Neural cell (in vitro differentiated cells): ENCODE measurements at regions not wholly inside any gene's neighbourhood (a gene's known extent, or its start where the extent isn't known, plus 50 kb on each side); places are given as distances from the start of the nearest gene placed in this dataset.

Source experiments
- H2AFZ ChIP-seq: fragments of 200-600, 300-800 bp; sonication (generic), shearing (Covaris generic); 2 replicates; pipeline ENCODE4 v1.6.0; 2014; ENCODE audit warnings: low read depth, mild to moderate bottlenecking, antibody characterized with exemption, low read length, moderate library complexity
- H3F3A ChIP-seq: fragments of 200-600 bp; shearing (Covaris generic); 2 replicates; pipeline ENCODE4 v1.6.1; 2016; ENCODE audit warnings: mild to moderate bottlenecking, moderate library complexity, mixed read lengths, antibody characterized with exemption, low read length; ENCODE audit not compliant: insufficient read depth, poor library complexity, severe bottlenecking
- H3K27ac ChIP-seq: fragments of 200-600, 300-800 bp; sonication (generic), shearing (Covaris generic); 2 replicates; pipeline ENCODE4 v1.5.1; 2014; ENCODE audit warnings: mild to moderate bottlenecking, low read length, moderate library complexity
- H3K27me3 ChIP-seq: fragments of 300-800, 200-600 bp; sonication (generic), shearing (Covaris generic); 2 replicates; pipeline ENCODE4 v1.6.0; 2014; ENCODE audit warnings: mild to moderate bottlenecking, low read depth, low read length, moderate library complexity; ENCODE audit not compliant: insufficient read depth
- H3K36me3 ChIP-seq: fragments of 300-800, 200-600 bp; sonication (generic), shearing (Covaris generic); 2 replicates; pipeline ENCODE4 v1.5.1; 2014; ENCODE audit warnings: mild to moderate bottlenecking, antibody characterized with exemption, low read length, moderate library complexity; ENCODE audit not compliant: insufficient read depth
- H3K4me2 ChIP-seq: fragments of 300-800, 200-600 bp; sonication (generic), shearing (Covaris generic); 2 replicates; pipeline ENCODE4 v1.6.0; 2014; ENCODE audit warnings: mild to moderate bottlenecking, low read length
- H3K4me3 ChIP-seq: fragments of 300-800, 200-600 bp; sonication (generic), shearing (Covaris generic); 2 replicates; pipeline ENCODE4 v1.5.1; 2014; ENCODE audit warnings: mild to moderate bottlenecking, low read length, moderate library complexity
- H3K79me2 ChIP-seq: fragments of 200-600 bp; shearing (Covaris generic); replicated peaks from 2 replicates; pipeline ENCODE4 v1.6.0; 2014; ENCODE audit warnings: mild to moderate bottlenecking, low read length, moderate library complexity; ENCODE audit not compliant: insufficient read depth
- H3K9ac ChIP-seq: fragments of 300-800, 200-600 bp; sonication (generic), shearing (Covaris generic); 2 replicates; pipeline ENCODE4 v1.6.1; 2016; ENCODE audit warnings: mild to moderate bottlenecking, low read length, mixed read lengths
- H3K9me2 ChIP-seq: fragments of 200-600 bp; shearing (Covaris generic); 2 replicates; pipeline ENCODE4 v1.6.1; 2016; ENCODE audit warnings: mild to moderate bottlenecking, low read length, mixed read lengths; ENCODE audit not compliant: insufficient read depth
- H3K9me3 ChIP-seq: fragments of 200-600, 300-800 bp; sonication (generic), shearing (Covaris generic); 2 replicates; pipeline ENCODE4 v1.6.1; 2016; ENCODE audit warnings: mild to moderate bottlenecking, mixed run types, low read length, moderate library complexity, mixed read lengths
- H4K20me1 ChIP-seq: fragments of 200-600 bp; shearing (Covaris generic); 2 replicates; pipeline ENCODE4 v1.6.1; 2016; ENCODE audit warnings: mild to moderate bottlenecking, mixed run types; ENCODE audit not compliant: insufficient read depth
- EP300 ChIP-seq: fragments of 450-650 bp; conservative IDR thresholded peaks from 2 replicates; pipeline ENCODE4 v1.6.1; 2014; ENCODE audit warnings: antibody characterized with exemption, mild to moderate bottlenecking, moderate library complexity; ENCODE audit not compliant: poor library complexity, severe bottlenecking
- EZH2 ChIP-seq: fragments of 200-600, 300-800 bp; shearing (Covaris generic), sonication (generic); IDR thresholded peaks from 2 replicates; pipeline ENCODE4 v1.6.1; 2014; ENCODE audit warnings: antibody characterized with exemption, low read length, borderline replicate concordance, mild to moderate bottlenecking; ENCODE audit not compliant: insufficient read depth, poor library complexity, severe bottlenecking
- MXI1 ChIP-seq: fragments of 450-650 bp; conservative IDR thresholded peaks from 2 replicates; pipeline ENCODE4 v1.6.1; 2014; ENCODE audit warnings: antibody characterized with exemption, mild to moderate bottlenecking; ENCODE audit not compliant: poor library complexity, severe bottlenecking
- POLR2AphosphoS5 ChIP-seq: IDR thresholded peaks from 2 replicates; pipeline ENCODE4 v1.6.1; 2012
- RAD21 ChIP-seq: fragments of 450-650 bp; conservative IDR thresholded peaks from 2 replicates; pipeline ENCODE4 v1.6.1; 2014; ENCODE audit warnings: antibody characterized with exemption, mild to moderate bottlenecking, moderate library complexity
- SMC3 ChIP-seq: fragments of 450-650 bp; conservative IDR thresholded peaks from 2 replicates; pipeline ENCODE4 v1.6.1; 2014; ENCODE audit warnings: antibody characterized with exemption, mild to moderate bottlenecking, moderate library complexity; ENCODE audit not compliant: poor library complexity
- TAF1 ChIP-seq: IDR thresholded peaks from 2 replicates; pipeline ENCODE4 v1.6.1; 2012; ENCODE audit warnings: low read depth
- TF ChIP-seq, protein P1 (sequence below): IDR thresholded peaks from 2 replicates; pipeline ENCODE4 v1.6.1; 2012; ENCODE audit warnings: borderline replicate concordance
- TF ChIP-seq, protein P2 (sequence below): fragments of 450-650 bp; IDR thresholded peaks from 2 replicates; pipeline ENCODE4 v1.5.1; 2014; ENCODE audit warnings: antibody characterized with exemption, mild to moderate bottlenecking, moderate library complexity; ENCODE audit not compliant: poor library complexity, severe bottlenecking

- Histone ChIP-seq H4K20me1 (no peaks in the 10 kb centered on the region), H3K9me2 (no peaks in the 10 kb centered on the region), H3K9me3 (no peaks in the 10 kb centered on the region), H3K4me2 (no peak overlapping the region), H2AFZ (no peak overlapping the region), H3K4me3 (no peak overlapping the region), H3K36me3 (no peaks in the 10 kb centered on the region), H3K9ac (no peak overlapping the region), H3K79me2 (no peaks in the 10 kb centered on the region), H3K27ac (no peak overlapping the region), H3K27me3 (no peaks in the 10 kb centered on the region), H3F3A (no peaks in the 10 kb centered on the region)
- no peak for TF ChIP-seq EZH2
- TF ChIP-seq, protein P1, sequence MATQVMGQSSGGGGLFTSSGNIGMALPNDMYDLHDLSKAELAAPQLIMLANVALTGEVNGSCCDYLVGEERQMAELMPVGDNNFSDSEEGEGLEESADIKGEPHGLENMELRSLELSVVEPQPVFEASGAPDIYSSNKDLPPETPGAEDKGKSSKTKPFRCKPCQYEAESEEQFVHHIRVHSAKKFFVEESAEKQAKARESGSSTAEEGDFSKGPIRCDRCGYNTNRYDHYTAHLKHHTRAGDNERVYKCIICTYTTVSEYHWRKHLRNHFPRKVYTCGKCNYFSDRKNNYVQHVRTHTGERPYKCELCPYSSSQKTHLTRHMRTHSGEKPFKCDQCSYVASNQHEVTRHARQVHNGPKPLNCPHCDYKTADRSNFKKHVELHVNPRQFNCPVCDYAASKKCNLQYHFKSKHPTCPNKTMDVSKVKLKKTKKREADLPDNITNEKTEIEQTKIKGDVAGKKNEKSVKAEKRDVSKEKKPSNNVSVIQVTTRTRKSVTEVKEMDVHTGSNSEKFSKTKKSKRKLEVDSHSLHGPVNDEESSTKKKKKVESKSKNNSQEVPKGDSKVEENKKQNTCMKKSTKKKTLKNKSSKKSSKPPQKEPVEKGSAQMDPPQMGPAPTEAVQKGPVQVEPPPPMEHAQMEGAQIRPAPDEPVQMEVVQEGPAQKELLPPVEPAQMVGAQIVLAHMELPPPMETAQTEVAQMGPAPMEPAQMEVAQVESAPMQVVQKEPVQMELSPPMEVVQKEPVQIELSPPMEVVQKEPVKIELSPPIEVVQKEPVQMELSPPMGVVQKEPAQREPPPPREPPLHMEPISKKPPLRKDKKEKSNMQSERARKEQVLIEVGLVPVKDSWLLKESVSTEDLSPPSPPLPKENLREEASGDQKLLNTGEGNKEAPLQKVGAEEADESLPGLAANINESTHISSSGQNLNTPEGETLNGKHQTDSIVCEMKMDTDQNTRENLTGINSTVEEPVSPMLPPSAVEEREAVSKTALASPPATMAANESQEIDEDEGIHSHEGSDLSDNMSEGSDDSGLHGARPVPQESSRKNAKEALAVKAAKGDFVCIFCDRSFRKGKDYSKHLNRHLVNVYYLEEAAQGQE = no peak
- TF ChIP-seq TAF1 = no peak
- no peak for TF ChIP-seq POLR2AphosphoS5
- TF ChIP-seq EP300 = no peak
- TF ChIP-seq SMC3 = no peak
- TF ChIP-seq, protein P2, sequence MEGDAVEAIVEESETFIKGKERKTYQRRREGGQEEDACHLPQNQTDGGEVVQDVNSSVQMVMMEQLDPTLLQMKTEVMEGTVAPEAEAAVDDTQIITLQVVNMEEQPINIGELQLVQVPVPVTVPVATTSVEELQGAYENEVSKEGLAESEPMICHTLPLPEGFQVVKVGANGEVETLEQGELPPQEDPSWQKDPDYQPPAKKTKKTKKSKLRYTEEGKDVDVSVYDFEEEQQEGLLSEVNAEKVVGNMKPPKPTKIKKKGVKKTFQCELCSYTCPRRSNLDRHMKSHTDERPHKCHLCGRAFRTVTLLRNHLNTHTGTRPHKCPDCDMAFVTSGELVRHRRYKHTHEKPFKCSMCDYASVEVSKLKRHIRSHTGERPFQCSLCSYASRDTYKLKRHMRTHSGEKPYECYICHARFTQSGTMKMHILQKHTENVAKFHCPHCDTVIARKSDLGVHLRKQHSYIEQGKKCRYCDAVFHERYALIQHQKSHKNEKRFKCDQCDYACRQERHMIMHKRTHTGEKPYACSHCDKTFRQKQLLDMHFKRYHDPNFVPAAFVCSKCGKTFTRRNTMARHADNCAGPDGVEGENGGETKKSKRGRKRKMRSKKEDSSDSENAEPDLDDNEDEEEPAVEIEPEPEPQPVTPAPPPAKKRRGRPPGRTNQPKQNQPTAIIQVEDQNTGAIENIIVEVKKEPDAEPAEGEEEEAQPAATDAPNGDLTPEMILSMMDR = no peak
- no peak for TF ChIP-seq MXI1
- TF ChIP-seq RAD21 = no peak
Observed at GRCh38 chr12:116498471-116498870, 60.7 kb upstream of the MAP1LC3B2 start.

- Histone ChIP-seq H3F3A (no peaks in the 10 kb centered on the region), H3K9ac (no peak overlapping the region), H4K20me1 (no peaks in the 10 kb centered on the region), H2AFZ (no peak overlapping the region), H3K9me3 (no peaks in the 10 kb centered on the region), H3K9me2 (no peaks in the 10 kb centered on the region), H3K79me2 (no peaks in the 10 kb centered on the region), H3K4me2 (no peak overlapping the region), H3K27ac (no peak overlapping the region), H3K4me3 (no peak overlapping the region), H3K27me3 (no peaks in the 10 kb centered on the region), H3K36me3 (no peaks in the 10 kb centered on the region)
- TF ChIP-seq, protein P2 = no peak
- TF ChIP-seq POLR2AphosphoS5 = no peak
- no peak for TF ChIP-seq MXI1
- no peak for TF ChIP-seq SMC3
- TF ChIP-seq, protein P1 = no peak
- no peak for TF ChIP-seq EP300
- no peak for TF ChIP-seq EZH2
- TF ChIP-seq RAD21 = no peak
- no peak for TF ChIP-seq TAF1
Observed at GRCh38 chr12:116502141-116502725, 56.9 kb upstream of the MAP1LC3B2 start.
